Common myeloid progenitor, CD34-positive (primary cell): ENCODE measurements at regions not wholly inside any gene's neighbourhood (a gene's known extent, or its start where the extent isn't known, plus 50 kb on each side); places are given as distances from the start of the nearest gene placed in this dataset.
A peak's percentile ranks its signal among the peaks of the same experiment; 100 is the strongest.

Source experiments
- CTCF ChIA-PET: fragments of 350-600 bp; sonication (Branson Sonifier 250); formaldehyde crosslinking; loops from one replicate; lab custom pipeline; 2021; ENCODE audit warnings: antibody characterized with exemption; lab: Charles Lee
- POLR2A ChIA-PET: fragments of 350-600 bp; sonication (Branson Sonifier 250); formaldehyde crosslinking; loops from one replicate; lab custom pipeline; 2021; ENCODE audit warnings: antibody characterized with exemption; lab: Charles Lee
- DNase-seq, 3 donors: peaks; one replicate each; pipeline versions ENCODE4 v3.0.0 to v3.0.0-alpha.2; 2013
- H3K27ac ChIP-seq, 2 experiments: 1 replicate in 1 of 2; 2 replicates in 1 of 2; pipeline ENCODE4 v1.7.0; 2013; ENCODE audit warnings: inconsistent platforms in 2 of 2, low read length in 2 of 2, mild to moderate bottlenecking in 2 of 2, low read depth in 1 of 2, moderate library complexity in 1 of 2; ENCODE audit not compliant: severe bottlenecking in 2 of 2, insufficient read depth in 1 of 2, poor library complexity in 1 of 2
- H3K27me3 ChIP-seq, 5 experiments: replicated peaks in 2 of 5; 1 replicate in 3 of 5; 2 replicates in 2 of 5; pipeline versions ENCODE4 v1.6.1 to v1.7.0; 2013; ENCODE audit warnings: low read length in 4 of 5, mild to moderate bottlenecking in 2 of 5, moderate library complexity in 2 of 5, inconsistent platforms in 1 of 5; ENCODE audit not compliant: insufficient read depth in 5 of 5, control insufficient read depth in 4 of 5
- H3K36me3 ChIP-seq, 4 experiments: 1 replicate in 2 of 4; 2 replicates in 2 of 4; pipeline versions ENCODE4 v1.6.1 to v1.7.0; 2013; ENCODE audit warnings: low read length in 3 of 4, control low read depth in 1 of 4, mild to moderate bottlenecking in 1 of 4; ENCODE audit not compliant: control insufficient read depth in 4 of 4, insufficient read depth in 4 of 4
- H3K4me1 ChIP-seq, 4 experiments: 1 replicate in 3 of 4; 2 replicates in 1 of 4; pipeline versions ENCODE4 v1.6.1 to v1.7.1; 2013; ENCODE audit warnings: low read length in 3 of 4, mild to moderate bottlenecking in 3 of 4, control low read depth in 1 of 4, inconsistent platforms in 1 of 4, moderate library complexity in 1 of 4; ENCODE audit not compliant: control insufficient read depth in 4 of 4, insufficient read depth in 4 of 4; ENCODE audit errors: control extremely low read depth in 1 of 4
- H3K4me3 ChIP-seq, 7 experiments: 1 replicate in 4 of 7; 2 replicates in 3 of 7; pipeline versions ENCODE4 v1.5.1 to v1.7.0; 2013; ENCODE audit warnings: mild to moderate bottlenecking in 7 of 7, low read length in 6 of 7, moderate library complexity in 6 of 7, inconsistent platforms in 2 of 7, low read depth in 2 of 7, control low read depth in 1 of 7; ENCODE audit not compliant: insufficient read depth in 4 of 7, control insufficient read depth in 1 of 7; ENCODE audit errors: extremely low read depth in 1 of 7
- H3K9me3 ChIP-seq, 5 experiments: 1 replicate in 4 of 5; 2 replicates in 1 of 5; pipeline versions ENCODE4 v1.6.1 to v1.7.1; 2013; ENCODE audit warnings: low read length in 4 of 5, mild to moderate bottlenecking in 2 of 5, inconsistent platforms in 1 of 5, low read depth in 1 of 5, moderate library complexity in 1 of 5; ENCODE audit not compliant: control insufficient read depth in 4 of 5, insufficient read depth in 2 of 5; ENCODE audit errors: control extremely low read depth in 1 of 5
- WGBS: methylation state at CpG from one replicate; pipeline ENCODE4 v1.1.5; 2013; ENCODE audit not compliant: insufficient coverage; 5-methylcytosine and 5-hydroxymethylcytosine counted together

DNA sequence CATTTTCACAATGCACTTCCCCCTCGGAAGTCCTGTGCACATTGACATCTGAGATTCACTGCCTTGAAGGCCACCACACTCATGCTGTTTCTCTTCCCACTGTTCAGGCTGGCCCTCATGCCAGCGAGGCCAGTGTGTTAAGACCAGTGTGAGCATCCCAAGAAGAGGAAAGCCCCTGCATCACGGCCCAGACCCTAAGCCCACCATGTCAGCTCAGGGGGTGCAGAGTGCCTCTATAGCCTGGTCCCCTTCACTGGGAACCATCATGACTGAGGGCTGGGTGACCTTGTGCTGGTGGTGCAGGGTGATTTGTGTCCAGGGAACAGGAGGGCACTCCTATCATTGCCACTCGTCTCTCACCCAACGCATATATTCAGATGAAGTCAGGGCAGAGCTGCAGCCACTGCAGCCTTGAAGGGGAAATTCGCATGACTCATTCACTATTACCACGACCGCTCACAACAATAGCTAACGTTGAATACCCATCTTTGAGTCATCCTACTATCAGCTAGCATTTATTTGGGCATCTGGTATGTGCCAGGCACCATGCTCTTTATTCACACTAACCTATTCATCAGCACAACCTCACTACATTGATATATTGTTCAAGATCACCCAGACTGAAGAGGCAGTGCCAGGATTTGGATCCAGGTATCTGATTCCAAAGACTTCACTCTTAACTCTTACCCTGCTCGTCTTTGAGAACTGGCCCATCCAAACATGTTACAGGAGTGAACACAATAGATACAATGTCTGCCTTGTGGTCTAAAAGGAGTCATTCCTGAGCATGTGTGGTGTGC, 58.8 kb upstream of the SLC6A11 start:
- Histone ChIP-seq H3K36me3 (no peaks in the 10 kb centered on the region), H3K27ac (no peak overlapping the region), H3K27me3 (peaks cover 0 to 35% (median 10%) of the 10 kb centered on the region in 5 experiments), H3K4me3 (no peak overlapping the region), H3K4me1 (no peaks in the 10 kb centered on the region), H3K9me3 (peaks cover 0 to 2% (median 0%) of the 10 kb centered on the region in 5 experiments)
- 61% methylated on average over 9 of the region's 10 CpGs for WGBS
- DNase-seq, result peak in 1 of 3 donors; percentile 5
- POLR2A ChIA-PET, result no interaction called here
- CTCF ChIA-PET, result interaction anchor here (1.0 to 9.1 kb wide), 11 partner anchors 8 to 303 kb away, joined by 3 to 88 read pairs (median 5); no protein-coding TSS in a partner anchor

DNA sequence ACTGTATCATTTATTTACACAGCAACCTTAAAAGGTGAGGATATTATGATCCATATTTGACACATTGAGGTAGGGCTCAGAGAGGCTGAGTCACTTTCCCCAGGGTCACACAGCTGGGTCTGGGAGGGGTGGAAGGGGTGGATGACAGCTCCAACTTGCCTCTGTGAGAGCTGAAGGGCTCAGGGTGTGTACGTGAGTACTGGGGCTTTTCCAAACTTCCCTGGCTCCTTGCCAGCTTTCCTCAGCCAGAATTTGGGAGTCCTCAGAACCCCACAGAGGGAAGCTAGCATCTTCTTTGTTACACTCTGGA, 58.3 kb upstream of the SLC6A11 start:
- POLR2A ChIA-PET, result no interaction called here
- DNase-seq, result no peak
- Histone ChIP-seq H3K4me1 (no peaks in the 10 kb centered on the region), H3K27me3 (peaks cover 0 to 36% (median 10%) of the 10 kb centered on the region in 5 experiments), H3K9me3 (peaks cover 0 to 2% (median 0%) of the 10 kb centered on the region in 5 experiments), H3K36me3 (no peaks in the 10 kb centered on the region), H3K27ac (no peak overlapping the region), H3K4me3 (no peak overlapping the region)
- WGBS, result no CpG with 5 or more reads among the region's 1 CpG
- CTCF ChIA-PET, result interaction anchor here (0.8 to 9.1 kb wide), 16 partner anchors 8 to 585 kb away, joined by 3 to 88 read pairs (median 5); no protein-coding TSS in a partner anchor

DNA sequence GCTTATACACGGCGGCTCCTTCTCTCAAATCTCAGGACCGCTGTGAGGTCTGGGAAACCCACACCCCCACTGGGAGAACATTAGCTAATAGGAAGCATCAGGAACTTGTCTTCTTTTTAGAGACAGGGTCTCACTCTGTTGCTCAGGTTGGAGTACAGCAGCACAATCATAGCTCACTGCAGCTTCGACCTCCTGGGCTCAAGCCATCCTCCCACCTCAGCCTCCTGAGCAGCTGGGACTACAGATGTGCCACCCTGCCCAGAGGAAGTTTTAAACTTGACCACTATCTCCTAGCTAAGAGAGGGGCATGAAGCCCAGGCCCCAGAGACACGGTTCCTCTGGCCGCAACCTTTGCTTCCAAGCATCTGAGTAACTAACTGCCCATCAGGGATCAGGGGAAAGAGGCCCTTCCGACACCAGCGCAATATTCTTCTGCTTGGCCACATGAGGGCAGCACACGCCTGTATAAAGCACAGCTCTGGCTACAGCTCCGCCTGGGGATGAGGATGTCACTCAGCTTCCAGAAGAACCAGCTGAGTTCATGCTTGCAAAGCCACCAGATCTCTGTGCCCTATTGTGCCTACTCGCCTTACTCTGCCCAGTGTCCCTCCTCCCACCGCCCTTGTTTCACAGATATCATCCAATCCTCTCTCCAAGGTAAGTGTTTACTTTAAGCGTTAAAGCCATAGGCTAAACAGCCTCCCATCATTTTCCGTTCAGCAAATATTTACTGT, 57.6 kb upstream of the SLC6A11 start:
- H3K27me3 ChIP-seq, result peaks cover 0 to 37% (median 9%) of the 10 kb centered on the region in 5 experiments
- H3K4me1 ChIP-seq, result no peaks in the 10 kb centered on the region
- H3K4me3 ChIP-seq, result no peak overlapping the region
- WGBS, result 45% methylated on average over 12 of the region's 14 CpGs
- ChIA-PET POLR2A (no interaction called here), CTCF (interaction anchor here (0.8 to 9.1 kb wide), 18 partner anchors 9 to 585 kb away, joined by 3 to 88 read pairs (median 5); no protein-coding TSS in a partner anchor)
- H3K36me3 ChIP-seq, result no peaks in the 10 kb centered on the region
- peaks cover 0 to 2% (median 0%) of the 10 kb centered on the region in 5 experiments for H3K9me3 ChIP-seq
- peak; percentile 65 to 84 (median 78) for DNase-seq
- H3K27ac ChIP-seq, result no peak overlapping the region

DNA sequence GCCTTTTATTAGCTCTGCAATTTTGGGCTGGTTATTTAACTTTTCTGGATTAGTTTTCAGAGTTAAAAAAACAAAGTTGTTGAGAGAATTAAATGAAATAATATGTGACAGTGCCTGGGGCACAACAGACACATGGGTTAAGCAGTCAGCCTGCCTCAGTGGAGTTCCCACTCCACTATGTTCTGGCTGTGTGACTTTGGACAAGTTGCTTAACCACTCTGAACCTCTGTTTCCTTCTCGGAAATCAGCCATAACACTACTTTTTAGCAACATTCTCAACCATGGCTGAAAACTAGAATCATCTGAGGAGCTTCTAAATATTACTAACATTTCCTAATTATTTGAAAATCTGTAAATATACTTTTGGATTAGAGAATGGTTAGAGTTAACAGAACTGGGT, 56.5 kb upstream of the SLC6A11 start:
- WGBS, result no CpG with 5 or more reads among the region's 1 CpG
- ChIA-PET POLR2A (interaction anchor here (0.6 kb wide), 1 partner anchor 291 kb away, joined by 3 read pairs; no protein-coding TSS in a partner anchor), CTCF (interaction anchor here (1.0 to 9.1 kb wide), 11 partner anchors 9 to 301 kb away, joined by 3 to 88 read pairs (median 4); no protein-coding TSS in a partner anchor)
- Histone ChIP-seq H3K27ac (no peak overlapping the region), H3K36me3 (no peaks in the 10 kb centered on the region), H3K27me3 (peaks cover 0 to 42% (median 9%) of the 10 kb centered on the region in 5 experiments), H3K4me3 (no peak overlapping the region), H3K9me3 (peaks cover 0 to 2% (median 0%) of the 10 kb centered on the region in 5 experiments), H3K4me1 (no peaks in the 10 kb centered on the region)
- no peak for DNase-seq

DNA sequence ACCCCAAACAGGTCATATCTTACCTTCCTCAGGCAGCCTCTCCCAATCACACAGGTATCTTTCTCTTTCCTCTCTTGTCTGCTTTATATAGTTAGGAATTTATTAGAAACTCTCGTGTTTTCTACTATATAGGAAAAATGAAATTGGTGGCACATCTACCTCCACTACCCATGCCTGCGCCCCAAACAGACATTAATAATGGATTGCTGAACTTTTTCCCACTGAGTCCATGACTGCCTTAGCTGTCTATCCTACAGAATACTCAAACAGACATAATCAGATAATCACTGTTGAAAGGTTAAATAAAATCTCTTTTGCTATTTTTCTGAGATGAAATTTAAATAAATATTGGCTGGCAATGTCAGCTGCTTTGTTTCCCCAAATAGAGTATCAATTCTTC, 55.8 kb upstream of the SLC6A11 start:
- Histone ChIP-seq H3K4me3 (no peak overlapping the region), H3K4me1 (no peaks in the 10 kb centered on the region), H3K36me3 (no peaks in the 10 kb centered on the region), H3K9me3 (peaks cover 0 to 2% (median 0%) of the 10 kb centered on the region in 5 experiments), H3K27ac (no peak overlapping the region), H3K27me3 (peaks cover 0 to 46% (median 10%) of the 10 kb centered on the region in 5 experiments)
- CTCF ChIA-PET, result interaction anchor here (1.1 to 9.1 kb wide), 10 partner anchors 8 to 300 kb away, joined by 3 to 88 read pairs (median 4); no protein-coding TSS in a partner anchor
- 100% methylated on average over 1 of the region's 2 CpGs for WGBS
- DNase-seq, result no peak
- POLR2A ChIA-PET, result interaction anchor here (0.6 kb wide), 1 partner anchor 290 kb away, joined by 3 read pairs; no protein-coding TSS in a partner anchor

DNA sequence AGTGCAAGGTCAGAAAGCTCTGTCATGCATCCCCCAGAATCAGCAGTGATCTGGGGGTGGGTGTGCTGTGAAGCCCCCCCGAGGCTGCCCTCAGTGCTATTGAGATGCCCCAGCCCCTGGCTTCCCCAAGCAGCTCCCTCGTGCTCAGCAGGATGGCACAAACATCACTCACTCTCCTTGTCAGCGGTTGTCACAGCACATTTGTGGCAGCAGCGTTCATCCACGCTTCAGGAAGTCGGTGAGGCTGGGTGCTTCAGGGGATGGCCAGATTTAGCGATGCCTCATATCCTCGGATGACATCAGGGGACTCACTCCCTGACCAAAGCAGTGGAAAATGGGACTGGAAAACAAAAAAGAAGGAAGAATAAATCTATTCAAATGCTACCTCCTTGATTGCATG, 54.4 kb upstream of the SLC6A11 start:
- Histone ChIP-seq H3K27ac (no peak overlapping the region), H3K36me3 (no peaks in the 10 kb centered on the region), H3K9me3 (peaks cover 0 to 2% (median 0%) of the 10 kb centered on the region in 5 experiments), H3K4me1 (no peaks in the 10 kb centered on the region), H3K4me3 (no peak overlapping the region), H3K27me3 (peaks cover 0 to 51% (median 9%) of the 10 kb centered on the region in 5 experiments)
- CTCF ChIA-PET, result interaction anchor here (1.1 to 9.1 kb wide), 6 partner anchors 11 to 316 kb away, joined by 3 to 88 read pairs (median 5); no protein-coding TSS in a partner anchor
- DNase-seq, result no peak
- 46% methylated on average over 8 of the region's 8 CpGs for WGBS
- POLR2A ChIA-PET, result interaction anchor here (0.9 kb wide), 1 partner anchor 41 kb away, joined by 3 read pairs; no protein-coding TSS in a partner anchor
